ENCODE measurements at regions not wholly inside any gene's neighbourhood (a gene's known extent, or its start where the extent isn't known, plus 50 kb on each side); places are given as distances from the start of the nearest gene placed in this dataset.
A peak's percentile ranks its signal among the peaks of the same experiment; 100 is the strongest.
"Not testable (repeated sequence)": the region's sequence is repeated elsewhere in the genome, so short reads cannot be mapped to it uniquely, and the experiment has no call there.

- not testable (repeated sequence) for DNase-seq
Observed at GRCh38 chr7:150047329-150047728, 173.6 kb downstream of the ATP6V0E2 start.

GRCh38 chr7:150047772-150048171 is 174.0 kb downstream of the ATP6V0E2 start:
- DNase-seq: not testable (repeated sequence)

- not testable (repeated sequence) for DNase-seq
Observed at GRCh38 chr7:150048244-150049011, 174.7 kb downstream of the ATP6V0E2 start.

- DNase-seq: peak; percentile 1
Observed at GRCh38 chr7:150049012-150049655, 175.4 kb downstream of the ATP6V0E2 start.

GRCh38 chr7:150053396-150053795 is 179.6 kb downstream of the ATP6V0E2 start:
- DNase-seq: not testable (repeated sequence)

- DNase-seq: not testable (repeated sequence)
Observed at GRCh38 chr7:150054242-150054641, 180.5 kb downstream of the ATP6V0E2 start.

- not testable (repeated sequence) for DNase-seq
Observed at GRCh38 chr7:150060259-150061221, 186.8 kb downstream of the ATP6V0E2 start.

- DNase-seq: not testable (repeated sequence)
Observed at GRCh38 chr7:150063195-150063594, 189.4 kb downstream of the ATP6V0E2 start.

GRCh38 chr7:150069555-150070313 is 196.0 kb downstream of the ATP6V0E2 start:
- DNase-seq: not testable (repeated sequence)

GRCh38 chr7:150077543-150077942 is 203.8 kb downstream of the ATP6V0E2 start:
- not testable (repeated sequence) for DNase-seq

- not testable (repeated sequence) for DNase-seq
Observed at GRCh38 chr7:150081865-150082264, 208.1 kb downstream of the ATP6V0E2 start.

GRCh38 chr7:150084724-150085123 is 211.0 kb downstream of the ATP6V0E2 start:
- not testable (repeated sequence) for DNase-seq

GRCh38 chr7:150087478-150087877 is 213.7 kb downstream of the ATP6V0E2 start:
- DNase-seq: not testable (repeated sequence)

GRCh38 chr7:150089139-150089538 is 215.4 kb downstream of the ATP6V0E2 start:
- not testable (repeated sequence) for DNase-seq

- not testable (repeated sequence) for DNase-seq
Observed at GRCh38 chr7:150090776-150091175, 217.0 kb downstream of the ATP6V0E2 start.

- not testable (repeated sequence) for DNase-seq
Observed at GRCh38 chr7:150093897-150094296, 220.1 kb downstream of the ATP6V0E2 start.

GRCh38 chr7:150096213-150096994 is 222.6 kb downstream of the ATP6V0E2 start:
- DNase-seq: not testable (repeated sequence)

GRCh38 chr7:150098592-150098991 is 224.6 kb upstream of the LRRC61 start:
- not testable (repeated sequence) for DNase-seq

GRCh38 chr7:150101282-150101681 is 221.9 kb upstream of the LRRC61 start:
- not testable (repeated sequence) for DNase-seq

- DNase-seq: not testable (repeated sequence)
Observed at GRCh38 chr7:150107283-150107682, 215.9 kb upstream of the LRRC61 start.

GRCh38 chr7:150110375-150110820 is 212.8 kb upstream of the LRRC61 start:
- not testable (repeated sequence) for DNase-seq
